Thyroid gland (tissue), 4 donors: ENCODE measurements at regions not wholly inside any gene's neighbourhood (a gene's known extent, or its start where the extent isn't known, plus 50 kb on each side); places are given as distances from the start of the nearest gene placed in this dataset.

ENCODE experiments used
- CTCF ChIP-seq, 6 experiments: fragments of 200-600 bp in 3 of 6; fragments of 450-650 bp in 3 of 6; sonication (generic) in 3 of 6; IDR thresholded peaks; one replicate each; pipeline ENCODE4 v1.5.1; 2016 to 2019; ENCODE audit warnings: antibody characterized with exemption in 6 of 6, mild to moderate bottlenecking in 2 of 6, inconsistent platforms in 1 of 6, moderate library complexity in 1 of 6
- POLR2A ChIP-seq, 2 donors: fragments of 450-650 bp; IDR thresholded peaks; one replicate each; pipeline ENCODE4 v1.6.1; 2017; ENCODE audit warnings: antibody characterized with exemption in 2 of 2, mild to moderate bottlenecking in 2 of 2, moderate library complexity in 1 of 2

- TF ChIP-seq CTCF (IDR thresholded peaks at IDR 0.05) (no peak), POLR2A (IDR thresholded peaks at IDR 0.05) (no peak)
Observed at GRCh38 chr18:24605444-24605843, 145.0 kb downstream of the HRH4 start.
